ENCODE measurements at regions not wholly inside any gene's neighbourhood (a gene's known extent, or its start where the extent isn't known, plus 50 kb on each side); places are given as distances from the start of the nearest gene placed in this dataset.

DNA sequence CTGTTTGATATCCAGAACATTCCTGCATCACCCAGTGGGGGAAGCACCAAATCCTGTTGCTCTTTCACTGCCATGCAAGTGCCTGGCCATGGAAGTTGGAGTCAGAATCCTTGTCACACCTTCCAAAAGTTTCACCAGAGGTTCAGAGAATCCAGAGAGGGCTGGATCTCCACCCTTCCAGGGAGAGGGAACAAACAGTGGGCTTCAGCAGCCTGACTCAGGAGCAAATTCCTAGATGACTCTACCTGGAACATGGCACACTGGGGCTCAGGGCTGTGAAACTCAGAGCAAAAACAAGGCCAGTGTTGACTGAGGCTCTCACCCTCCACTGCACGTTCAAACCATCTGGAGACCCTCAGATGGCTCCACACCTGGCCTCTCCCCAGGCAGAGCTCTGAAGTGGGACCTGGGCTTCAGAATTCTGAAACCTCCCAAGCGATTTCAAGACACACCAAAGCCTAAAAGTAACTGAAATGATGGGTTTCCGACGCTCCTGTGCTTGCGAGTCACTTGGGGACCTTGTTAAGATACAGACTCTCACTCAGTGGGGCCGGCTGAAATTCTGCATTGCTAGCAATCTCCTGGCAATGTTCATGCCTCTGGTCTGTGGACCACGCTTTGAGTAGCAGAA lies 205.9 kb downstream of the AUH start:
- Histone ChIP-seq H3K27ac (ENCODE audit: low read depth, low read length) (no peak overlapping the region), H3K4ac (replicated peaks; ENCODE audit: insufficient read length, low read depth, low read length) (no peak overlapping the region), H3K14ac (ENCODE audit: insufficient read length) (no peak overlapping the region), H2BK15ac (ENCODE audit: low read length) (no peak overlapping the region), H3K79me2 (ENCODE audit: control insufficient read depth in 1 of 2, insufficient read depth in 2 of 2, low read length in 2 of 2) (no peaks in the 10 kb centered on the region), H3K9me3 (ENCODE audit: insufficient read depth in 2 of 2, low read depth in 1 of 2, low read length in 1 of 2) (peaks cover 15 to 16% of the 10 kb centered on the region in 2 experiments), H3K18ac (ENCODE audit: extremely low read depth, low read length) (no peak overlapping the region), H3K36me3 (ENCODE audit: control insufficient read depth in 2 of 4, insufficient read depth in 4 of 4, low read length in 3 of 4) (no peaks in the 10 kb centered on the region), H4K20me1 (replicated peaks in 1 of 2; ENCODE audit: control insufficient read depth in 1 of 2, insufficient read depth in 2 of 2, low read length in 2 of 2) (no peaks in the 10 kb centered on the region), H2BK20ac (ENCODE audit: low read length) (no peak overlapping the region), H2AK5ac (ENCODE audit: low read depth, low read length) (no peak overlapping the region), H4K91ac (replicated peaks; ENCODE audit: insufficient read length, low read length) (no peak overlapping the region), H3K9ac (replicated peaks in 1 of 4; ENCODE audit: extremely low read depth in 1 of 4, low read depth in 3 of 4, low read length in 3 of 4) (no peak overlapping the region), H3K23me2 (ENCODE audit: low read depth, low read length) (peaks cover 2% of the 10 kb centered on the region; the same call in 1 of the 2 replicates), H3K79me1 (ENCODE audit: low read depth, low read length) (no peaks in the 10 kb centered on the region), H2BK5ac (ENCODE audit: low read depth, low read length) (no peak overlapping the region), H2AFZ (ENCODE audit: low read length) (no peak overlapping the region), H4K8ac (ENCODE audit: extremely low read depth, insufficient read depth, low read length) (no peak overlapping the region), H3K4me2 (ENCODE audit: insufficient read depth in 1 of 2, low read depth in 2 of 2, low read length in 2 of 2) (no peak overlapping the region), H3K23ac (ENCODE audit: insufficient read length) (no peak overlapping the region), H2BK120ac (replicated peaks; ENCODE audit: low read depth, low read length) (no peak overlapping the region), H4K5ac (ENCODE audit: insufficient read length, low read depth, low read length) (no peak overlapping the region), H3K56ac (replicated peaks; ENCODE audit: insufficient read length, low read depth, low read length) (no peak overlapping the region), H3K27me3 (replicated peaks in 1 of 4; ENCODE audit: control insufficient read depth in 3 of 4, extremely low read depth in 1 of 4, insufficient read depth in 3 of 4, low read length in 3 of 4) (no peaks in the 10 kb centered on the region; a peak in 1 of 7 replicates), H3K4me1 (replicated peaks in 1 of 4; ENCODE audit: control insufficient read depth in 3 of 4, insufficient read depth in 4 of 4, low read length in 3 of 4) (peaks cover 0 to 8% (median 2%) of the 10 kb centered on the region in 4 experiments; a peak in 4 of 7 replicates), H2BK12ac (ENCODE audit: low read depth, low read length) (no peak overlapping the region), H3K4me3 (ENCODE audit: extremely low read depth in 1 of 4, insufficient read depth in 2 of 4, low read depth in 3 of 4, low read length in 4 of 4) (no peak overlapping the region)
- DNase-seq (ENCODE audit: low read depth in 1 of 2, low spot score in 2 of 2) (no peak), FAIRE-seq (no peak)
- TF ChIP-seq SP4 (IDR thresholded peaks at IDR 0.05; ENCODE audit: low read length), result no peak
- no peak for TF ChIP-seq CTBP2 (IDR thresholded peaks at IDR 0.05; ENCODE audit: borderline replicate concordance, insufficient read depth, insufficient read length, low read length)
- TF ChIP-seq RNF2 (IDR thresholded peaks at IDR 0.05; ENCODE audit: borderline replicate concordance, low read depth, low read length, missing control alignments, poor library complexity, severe bottlenecking), result no peak
- no peak for TF ChIP-seq CHD1 (IDR thresholded peaks at IDR 0.05; ENCODE audit: low read depth, low read length)
- TF ChIP-seq GTF2F1 (IDR thresholded peaks at IDR 0.05; ENCODE audit: borderline replicate concordance, low read depth, low read length), result no peak
- TF ChIP-seq SIX5 (IDR thresholded peaks at IDR 0.05; ENCODE audit: low read depth, low read length), result no peak
- TF ChIP-seq CEBPB (IDR thresholded peaks at IDR 0.05; ENCODE audit: low read depth, low read length), result no peak
- TF ChIP-seq, protein P1, sequence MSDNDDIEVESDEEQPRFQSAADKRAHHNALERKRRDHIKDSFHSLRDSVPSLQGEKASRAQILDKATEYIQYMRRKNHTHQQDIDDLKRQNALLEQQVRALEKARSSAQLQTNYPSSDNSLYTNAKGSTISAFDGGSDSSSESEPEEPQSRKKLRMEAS (IDR thresholded peaks at IDR 0.05), result no peak
- TF ChIP-seq JUND (IDR thresholded peaks at IDR 0.05; ENCODE audit: low read length), result no peak
- CTCF ChIA-PET (ENCODE audit: partially characterized antibody), result no interaction called here
- POLR2A ChIA-PET (ENCODE audit: partially characterized antibody), result no interaction called here
- 95% methylated on average over 7 of the region's 7 CpGs; no CpG with 5 or more reads in 1 of the 2 experiments for WGBS, 2 experiments (ENCODE audit: extremely low coverage in 1 of 2, insufficient coverage in 1 of 2, insufficient read length in 1 of 2, insufficient replicate concordance in 2 of 2, low coverage in 1 of 2, low lambda C conversion rate in 2 of 2, missing lambda C conversion rate in 1 of 2)
